Type B pancreatic cell (in vitro differentiated cells): ENCODE measurements at regions not wholly inside any gene's neighbourhood (a gene's known extent, or its start where the extent isn't known, plus 50 kb on each side); places are given as distances from the start of the nearest gene placed in this dataset.

Source experiments
- DNase-seq: peaks from one replicate; pipeline ENCODE4 v3.0.0; 2021; ENCODE audit warnings: mixed read lengths; ENCODE audit not compliant: unreplicated experiment; ENCODE audit errors: extremely low spot score
- H3K27ac Mint-ChIP-seq: 2 replicates; pipeline ENCODE4 v1.8.0; 2021; ENCODE audit warnings: mild to moderate bottlenecking, mixed read lengths
- H3K27me3 Mint-ChIP-seq: 2 replicates; pipeline ENCODE4 v1.8.0; 2021; ENCODE audit warnings: mixed read lengths
- H3K36me3 Mint-ChIP-seq: 2 replicates; pipeline ENCODE4 v1.8.0; 2021; ENCODE audit warnings: mixed read lengths
- H3K4me1 Mint-ChIP-seq: one replicate; pipeline ENCODE4 v1.8.0; 2021; ENCODE audit warnings: mixed read lengths; ENCODE audit not compliant: unreplicated experiment
- H3K4me3 Mint-ChIP-seq: 2 replicates; pipeline ENCODE4 v1.8.0; 2021; ENCODE audit warnings: mild to moderate bottlenecking, mixed read lengths
- H3K9me3 Mint-ChIP-seq: 2 replicates; pipeline ENCODE4 v1.8.0; 2021; ENCODE audit warnings: mixed read lengths
- CTCF ChIP-seq: fragments of 200-600 bp; sonication (generic); conservative IDR thresholded peaks from 2 replicates; pipeline ENCODE4 v1.5.0; 2021; ENCODE audit warnings: antibody characterized with exemption, mild to moderate bottlenecking

DNA sequence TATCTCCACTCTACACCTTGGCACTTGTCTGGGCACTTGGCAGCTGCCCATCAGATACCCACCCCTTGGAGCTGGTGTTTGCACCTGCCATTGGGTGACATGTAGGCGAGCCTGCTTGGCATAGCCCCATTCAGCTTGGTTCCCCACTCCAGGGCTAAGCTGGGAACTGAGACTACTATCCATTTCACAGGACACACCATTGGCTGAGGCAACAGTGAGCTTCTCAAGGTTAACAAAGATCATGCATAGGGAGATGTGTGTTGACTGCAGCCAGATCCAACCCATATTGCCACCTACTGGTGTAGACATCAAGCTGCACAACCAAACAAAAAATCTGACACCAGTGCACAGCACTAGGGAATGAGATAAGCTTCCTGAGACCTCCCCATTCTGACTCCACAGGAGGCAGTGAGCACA, 1389.8 kb upstream of the TMEFF2 start:
- TF ChIP-seq CTCF: peak; percentile 68
- DNase-seq: no peak
- Mint-ChIP-seq H3K27ac (no peak overlapping the region), H3K9me3 (peaks cover 5% of the 10 kb centered on the region), H3K4me1 (no peaks in the 10 kb centered on the region), H3K36me3 (peaks cover 8% of the 10 kb centered on the region), H3K4me3 (no peak overlapping the region), H3K27me3 (no peaks in the 10 kb centered on the region)

DNA sequence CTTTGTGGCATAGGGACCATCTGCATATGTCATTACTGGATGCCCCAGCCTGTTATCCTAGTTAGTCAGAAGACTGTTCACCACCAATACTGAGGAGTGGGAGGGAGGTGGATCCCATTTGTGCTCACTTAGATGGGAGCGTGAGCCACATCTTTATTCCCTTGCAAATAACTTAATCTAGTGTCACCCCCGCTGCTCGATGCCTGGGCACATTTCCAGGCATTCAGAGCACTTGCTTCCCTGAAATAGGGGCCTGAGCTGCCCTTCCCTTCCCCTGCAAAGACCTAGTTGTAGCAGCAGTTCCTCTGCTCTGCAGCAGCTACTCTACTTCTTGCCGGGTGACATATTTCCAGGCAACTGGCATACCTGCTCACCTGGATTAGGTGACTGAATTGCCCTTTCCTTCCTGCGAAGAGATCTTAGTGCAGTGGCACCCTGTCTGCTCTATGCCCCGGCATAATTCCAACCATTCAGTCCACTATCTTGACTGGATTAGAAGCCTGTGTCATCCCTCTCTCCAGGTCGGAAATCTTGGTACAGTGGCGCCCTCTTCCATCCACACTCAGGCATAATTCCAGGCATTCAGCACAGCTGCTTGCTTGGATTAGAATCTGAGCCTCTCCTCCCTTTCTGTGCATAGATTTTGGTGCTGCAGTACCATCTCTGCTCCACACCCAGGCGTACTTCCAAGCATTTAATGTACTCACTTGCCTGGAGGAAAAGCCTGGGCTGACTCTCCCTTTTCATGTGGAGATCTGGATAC, 1389.1 kb upstream of the TMEFF2 start:
- H3K4me3 Mint-ChIP-seq: no peak overlapping the region
- H3K4me1 Mint-ChIP-seq: no peaks in the 10 kb centered on the region
- TF ChIP-seq CTCF: no peak
- no peak overlapping the region for H3K27ac Mint-ChIP-seq
- no peaks in the 10 kb centered on the region for H3K27me3 Mint-ChIP-seq
- peaks cover 8% of the 10 kb centered on the region for H3K36me3 Mint-ChIP-seq
- DNase-seq: no peak
- peaks cover 5% of the 10 kb centered on the region for H3K9me3 Mint-ChIP-seq

DNA sequence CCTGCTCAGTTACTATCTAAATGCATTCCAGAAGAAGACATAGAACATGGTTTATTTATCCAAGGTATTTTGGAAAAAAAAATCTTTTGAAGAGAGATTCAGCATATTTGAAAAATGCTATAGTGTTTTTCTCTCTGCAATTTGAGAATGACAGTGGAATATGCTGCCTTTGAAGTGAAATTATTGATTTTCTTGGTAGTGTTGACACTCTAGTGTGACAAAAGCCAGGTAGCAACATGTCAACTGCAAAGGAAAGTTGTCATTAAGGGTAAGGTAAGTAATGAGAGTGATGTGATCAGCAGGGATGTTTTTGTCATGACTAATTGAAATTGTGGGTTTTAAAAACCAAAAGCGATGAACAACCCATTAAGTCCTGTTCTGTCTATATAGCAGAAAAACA, 1387.1 kb upstream of the TMEFF2 start:
- no peak for DNase-seq
- H3K4me3 Mint-ChIP-seq: no peak overlapping the region
- H3K4me1 Mint-ChIP-seq: no peaks in the 10 kb centered on the region
- no peak for TF ChIP-seq CTCF
- peaks cover 8% of the 10 kb centered on the region for H3K36me3 Mint-ChIP-seq
- H3K9me3 Mint-ChIP-seq: peaks cover 5% of the 10 kb centered on the region
- H3K27ac Mint-ChIP-seq: no peak overlapping the region
- H3K27me3 Mint-ChIP-seq: no peaks in the 10 kb centered on the region

- Mint-ChIP-seq H3K4me1 (no peaks in the 10 kb centered on the region), H3K27ac (no peak overlapping the region), H3K9me3 (no peaks in the 10 kb centered on the region), H3K4me3 (no peak overlapping the region), H3K36me3 (peaks cover 3% of the 10 kb centered on the region), H3K27me3 (no peaks in the 10 kb centered on the region)
- TF ChIP-seq CTCF: no peak
- DNase-seq: no peak
These were observed 1385.6 kb upstream of the TMEFF2 start for GRCh38 chr2:193580176-193580950.

GRCh38 chr2:193566886-193567285, 1372.2 kb upstream of the TMEFF2 start:
- no peak for DNase-seq
- TF ChIP-seq CTCF: no peak
- no peaks in the 10 kb centered on the region for H3K36me3 Mint-ChIP-seq
- H3K27me3 Mint-ChIP-seq: no peaks in the 10 kb centered on the region
- H3K4me3 Mint-ChIP-seq: no peak overlapping the region
- H3K27ac Mint-ChIP-seq: no peak overlapping the region
- peaks cover 5% of the 10 kb centered on the region for H3K4me1 Mint-ChIP-seq
- H3K9me3 Mint-ChIP-seq: no peaks in the 10 kb centered on the region
